ENCODE measurements at regions not wholly inside any gene's neighbourhood (a gene's known extent, or its start where the extent isn't known, plus 50 kb on each side); places are given as distances from the start of the nearest gene placed in this dataset.

DNA sequence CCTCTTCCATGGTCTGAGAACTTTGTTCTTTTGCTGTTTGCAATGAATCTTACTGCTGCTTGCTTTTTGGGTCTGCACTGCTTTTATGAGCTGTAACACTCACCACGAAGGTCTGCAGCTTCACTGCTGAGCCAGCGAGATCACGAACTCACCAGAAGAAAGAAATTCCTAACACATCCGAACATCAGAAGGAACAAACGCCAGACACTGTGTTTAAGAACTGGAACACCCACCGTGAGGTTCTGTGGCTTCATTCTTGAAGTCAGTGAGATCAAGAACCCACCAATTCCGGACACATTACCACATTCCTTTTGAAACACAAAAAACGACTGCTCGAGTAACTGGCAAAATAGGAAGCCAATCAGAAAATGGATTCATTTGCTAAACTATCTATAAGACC is 471.8 kb downstream of the TFAP2A start:
- ChIA-PET CTCF (no interaction called here), POLR2A (ENCODE audit: low non-redundant PET) (no interaction called here)
- H3K4me3 ChIP-seq (ENCODE audit: low read depth, low read length, poor library complexity, severe bottlenecking), result no peak overlapping the region
- H3K27ac ChIP-seq (ENCODE audit: low read depth, low read length, poor library complexity, severe bottlenecking), result no peak overlapping the region
- intact Hi-C loops (cut with micrococcal nuclease; ENCODE audit: unreplicated experiment), result no loop called here
- no peak for TF ChIP-seq EZH2 (IDR thresholded peaks at IDR 0.05; ENCODE audit: borderline replicate concordance, low read depth, low read length, poor library complexity, severe bottlenecking)
- TF ChIP-seq, protein P1, sequence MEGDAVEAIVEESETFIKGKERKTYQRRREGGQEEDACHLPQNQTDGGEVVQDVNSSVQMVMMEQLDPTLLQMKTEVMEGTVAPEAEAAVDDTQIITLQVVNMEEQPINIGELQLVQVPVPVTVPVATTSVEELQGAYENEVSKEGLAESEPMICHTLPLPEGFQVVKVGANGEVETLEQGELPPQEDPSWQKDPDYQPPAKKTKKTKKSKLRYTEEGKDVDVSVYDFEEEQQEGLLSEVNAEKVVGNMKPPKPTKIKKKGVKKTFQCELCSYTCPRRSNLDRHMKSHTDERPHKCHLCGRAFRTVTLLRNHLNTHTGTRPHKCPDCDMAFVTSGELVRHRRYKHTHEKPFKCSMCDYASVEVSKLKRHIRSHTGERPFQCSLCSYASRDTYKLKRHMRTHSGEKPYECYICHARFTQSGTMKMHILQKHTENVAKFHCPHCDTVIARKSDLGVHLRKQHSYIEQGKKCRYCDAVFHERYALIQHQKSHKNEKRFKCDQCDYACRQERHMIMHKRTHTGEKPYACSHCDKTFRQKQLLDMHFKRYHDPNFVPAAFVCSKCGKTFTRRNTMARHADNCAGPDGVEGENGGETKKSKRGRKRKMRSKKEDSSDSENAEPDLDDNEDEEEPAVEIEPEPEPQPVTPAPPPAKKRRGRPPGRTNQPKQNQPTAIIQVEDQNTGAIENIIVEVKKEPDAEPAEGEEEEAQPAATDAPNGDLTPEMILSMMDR (conservative IDR thresholded peaks at IDR 0.05; ENCODE audit: low read depth, low read length), result no peak
- DNase-seq (ENCODE audit: low spot score), result no peak
- no peaks in the 10 kb centered on the region for H3K4me1 ChIP-seq (ENCODE audit: insufficient read depth, low read length, poor library complexity, severe bottlenecking)
- no TSS peak for BruUV-seq (replicated peaks)
- no peaks in the 10 kb centered on the region for H3K36me3 ChIP-seq (ENCODE audit: insufficient read depth, low read length, poor library complexity, severe bottlenecking)
- no peaks in the 10 kb centered on the region for H3K27me3 ChIP-seq (replicated peaks; ENCODE audit: insufficient read depth, low read depth, low read length, poor library complexity)
- no peaks in the 10 kb centered on the region for H3K9me3 ChIP-seq (ENCODE audit: low read depth, low read length, poor library complexity, severe bottlenecking)

DNA sequence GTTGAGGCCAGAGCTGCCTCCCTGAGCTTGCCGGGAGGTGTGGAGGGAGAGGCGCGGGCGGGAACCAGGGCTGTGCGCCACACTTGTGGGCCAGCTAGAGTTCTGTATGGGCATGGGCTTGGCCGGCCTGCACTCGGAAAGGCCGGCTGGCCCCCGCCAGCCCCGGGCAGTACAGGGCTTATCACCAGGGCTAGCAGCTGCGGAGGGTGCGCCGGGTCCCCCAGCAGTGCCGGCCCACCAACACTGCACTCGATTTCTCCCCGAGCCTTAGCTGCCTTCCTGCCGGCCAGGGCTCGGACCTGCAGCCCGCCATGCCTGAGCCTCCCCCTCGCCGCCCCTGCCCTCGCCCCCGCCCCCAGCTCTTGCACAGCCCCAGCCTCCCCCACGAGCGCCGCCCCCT is 472.7 kb downstream of the TFAP2A start:
- no peak for DNase-seq (ENCODE audit: low spot score)
- Histone ChIP-seq H3K9me3 (ENCODE audit: low read depth, low read length, poor library complexity, severe bottlenecking) (no peaks in the 10 kb centered on the region), H3K4me1 (ENCODE audit: insufficient read depth, low read length, poor library complexity, severe bottlenecking) (no peaks in the 10 kb centered on the region), H3K36me3 (ENCODE audit: insufficient read depth, low read length, poor library complexity, severe bottlenecking) (no peaks in the 10 kb centered on the region), H3K27ac (ENCODE audit: low read depth, low read length, poor library complexity, severe bottlenecking) (no peak overlapping the region), H3K27me3 (replicated peaks; ENCODE audit: insufficient read depth, low read depth, low read length, poor library complexity) (no peaks in the 10 kb centered on the region), H3K4me3 (ENCODE audit: low read depth, low read length, poor library complexity, severe bottlenecking) (no peak overlapping the region)
- no TSS peak for BruUV-seq (replicated peaks)
- intact Hi-C loops (cut with micrococcal nuclease; ENCODE audit: unreplicated experiment), result no loop called here
- TF ChIP-seq, protein P1 (conservative IDR thresholded peaks at IDR 0.05; ENCODE audit: low read depth, low read length), result no peak
- no peak for TF ChIP-seq EZH2 (IDR thresholded peaks at IDR 0.05; ENCODE audit: borderline replicate concordance, low read depth, low read length, poor library complexity, severe bottlenecking)
- ChIA-PET POLR2A (ENCODE audit: low non-redundant PET) (no interaction called here), CTCF (no interaction called here)

DNA sequence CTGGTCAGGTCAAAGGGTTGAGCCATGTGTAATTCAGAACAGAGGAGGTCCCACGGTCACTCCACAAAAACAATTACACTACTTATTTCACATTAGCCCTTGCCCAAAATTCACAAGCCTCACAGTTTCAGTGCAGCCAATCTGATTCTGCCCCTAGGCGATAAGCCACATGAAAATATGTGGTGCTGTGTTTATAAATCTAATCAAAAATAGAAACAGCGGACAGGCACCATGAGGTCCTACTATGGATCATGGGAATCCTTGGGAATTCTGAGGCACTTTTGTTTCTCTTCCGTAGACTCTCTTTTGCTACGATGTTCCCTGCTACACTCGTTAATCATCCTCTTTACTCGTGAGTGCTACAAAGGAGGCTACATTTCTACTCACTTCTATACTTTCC is 476.1 kb downstream of the TFAP2A start:
- TF ChIP-seq, protein P1 (conservative IDR thresholded peaks at IDR 0.05; ENCODE audit: low read depth, low read length), result no peak
- TF ChIP-seq EZH2 (IDR thresholded peaks at IDR 0.05; ENCODE audit: borderline replicate concordance, low read depth, low read length, poor library complexity, severe bottlenecking), result no peak
- H3K4me1 ChIP-seq (ENCODE audit: insufficient read depth, low read length, poor library complexity, severe bottlenecking), result no peaks in the 10 kb centered on the region
- no peak overlapping the region for H3K4me3 ChIP-seq (ENCODE audit: low read depth, low read length, poor library complexity, severe bottlenecking)
- no peaks in the 10 kb centered on the region for H3K9me3 ChIP-seq (ENCODE audit: low read depth, low read length, poor library complexity, severe bottlenecking)
- H3K36me3 ChIP-seq (ENCODE audit: insufficient read depth, low read length, poor library complexity, severe bottlenecking), result no peaks in the 10 kb centered on the region
- H3K27me3 ChIP-seq (replicated peaks; ENCODE audit: insufficient read depth, low read depth, low read length, poor library complexity), result no peaks in the 10 kb centered on the region
- no TSS peak for BruUV-seq (replicated peaks)
- POLR2A ChIA-PET (ENCODE audit: low non-redundant PET), result no interaction called here
- CTCF ChIA-PET, result no interaction called here
- H3K27ac ChIP-seq (ENCODE audit: low read depth, low read length, poor library complexity, severe bottlenecking), result no peak overlapping the region
- DNase-seq (ENCODE audit: low spot score), result no peak
- intact Hi-C loops (cut with micrococcal nuclease; ENCODE audit: unreplicated experiment), result no loop called here

All from A673 (cell line).